H9 (cell line): ENCODE measurements at regions not wholly inside any gene's neighbourhood (a gene's known extent, or its start where the extent isn't known, plus 50 kb on each side); places are given as distances from the start of the nearest gene placed in this dataset.

Source experiments
- DNase-seq: peaks from one replicate; pipeline ENCODE4 v3.0.0-alpha.2; 2017
- H2AFZ ChIP-seq: one replicate; pipeline ENCODE4 v1.6.1; 2013; ENCODE audit warnings: mild to moderate bottlenecking, low read length, control low read depth, moderate library complexity
- H2AK5ac ChIP-seq: 2 replicates; pipeline ENCODE4 v1.6.1; 2013; ENCODE audit warnings: low read length, control low read depth, mixed read lengths; ENCODE audit not compliant: insufficient read length
- H2BK120ac ChIP-seq: one replicate; pipeline ENCODE4 v1.6.1; 2013; ENCODE audit warnings: low read depth, mild to moderate bottlenecking, low read length, control low read depth, inconsistent platforms; ENCODE audit not compliant: poor library complexity, severe bottlenecking
- H2BK12ac ChIP-seq: 2 replicates; pipeline ENCODE4 v1.6.1; 2013; ENCODE audit warnings: low read length, control low read depth, mixed read lengths, low read depth; ENCODE audit not compliant: insufficient read length
- H2BK15ac ChIP-seq: 2 replicates; pipeline ENCODE4 v1.6.1; 2013; ENCODE audit warnings: low read depth, low read length, control low read depth
- H2BK20ac ChIP-seq: one replicate; pipeline ENCODE4 v1.6.1; 2013; ENCODE audit warnings: low read depth, mild to moderate bottlenecking, low read length, control low read depth, inconsistent platforms; ENCODE audit not compliant: poor library complexity, severe bottlenecking
- H2BK5ac ChIP-seq: 2 replicates; pipeline ENCODE4 v1.6.1; 2013; ENCODE audit warnings: low read length, control low read depth, mixed read lengths; ENCODE audit not compliant: insufficient read length
- H3K14ac ChIP-seq: 2 replicates; pipeline ENCODE4 v1.6.1; 2013; ENCODE audit warnings: low read length, control low read depth; ENCODE audit not compliant: insufficient read depth
- H3K18ac ChIP-seq: 2 replicates; pipeline ENCODE4 v1.6.1; 2013; ENCODE audit warnings: low read depth, mild to moderate bottlenecking, mixed read lengths, low read length, control low read depth; ENCODE audit not compliant: insufficient read length
- H3K23ac ChIP-seq: 2 replicates; pipeline ENCODE4 v1.6.1; 2013; ENCODE audit warnings: low read length, control low read depth, mixed read lengths, low read depth; ENCODE audit not compliant: insufficient read length
- H3K23me2 ChIP-seq: 2 replicates; pipeline ENCODE4 v1.6.1; 2013; ENCODE audit warnings: low read depth, mild to moderate bottlenecking, mixed read lengths, low read length, control low read depth; ENCODE audit not compliant: insufficient read length, poor library complexity, severe bottlenecking
- H3K27ac ChIP-seq: 2 replicates; pipeline ENCODE4 v1.5.1; 2013; ENCODE audit warnings: low read length, control low read depth, mixed read lengths, low read depth; ENCODE audit not compliant: insufficient read length
- H3K27me3 ChIP-seq: 2 replicates; pipeline ENCODE4 v1.6.1; 2013; ENCODE audit warnings: low read length, control low read depth, inconsistent platforms; ENCODE audit not compliant: insufficient read depth
- H3K4ac ChIP-seq: 2 replicates; pipeline ENCODE4 v1.6.1; 2013; ENCODE audit warnings: low read depth, mild to moderate bottlenecking, control low read depth, inconsistent platforms, low read length, moderate library complexity
- H3K4me1 ChIP-seq: 2 replicates; pipeline ENCODE4 v1.6.1; 2013; ENCODE audit warnings: low read length, control low read depth, inconsistent platforms; ENCODE audit not compliant: insufficient read depth
- H3K4me2 ChIP-seq: 2 replicates; pipeline ENCODE4 v1.6.1; 2013; ENCODE audit warnings: low read length, control low read depth, mixed read lengths; ENCODE audit not compliant: insufficient read length, insufficient read depth
- H3K56ac ChIP-seq: 2 replicates; pipeline ENCODE4 v1.6.1; 2013; ENCODE audit warnings: low read depth, mild to moderate bottlenecking, mixed read lengths, low read length, control low read depth; ENCODE audit not compliant: insufficient read length
- H3K79me1 ChIP-seq: 2 replicates; pipeline ENCODE4 v1.6.1; 2013; ENCODE audit warnings: low read depth, mild to moderate bottlenecking, moderate library complexity, low read length, control low read depth, inconsistent platforms; ENCODE audit not compliant: insufficient read depth, poor library complexity, severe bottlenecking
- H3K79me2 ChIP-seq: 2 replicates; pipeline ENCODE4 v1.6.1; 2013; ENCODE audit warnings: low read length, control low read depth, inconsistent platforms; ENCODE audit not compliant: insufficient read depth
- H3K9ac ChIP-seq: 2 replicates; pipeline ENCODE4 v1.6.1; 2013; ENCODE audit warnings: low read length, control low read depth, mixed read lengths; ENCODE audit not compliant: insufficient read length; ENCODE audit errors: extremely low read depth
- H3K9me3 ChIP-seq: one replicate; pipeline ENCODE4 v1.6.1; 2013; ENCODE audit warnings: low read depth, low read length, inconsistent platforms; ENCODE audit not compliant: control insufficient read depth
- H3T11ph ChIP-seq: one replicate; pipeline ENCODE4 v1.6.1; 2013; ENCODE audit warnings: mild to moderate bottlenecking, low read length, control low read depth, inconsistent platforms
- H4K20me1 ChIP-seq: one replicate; pipeline ENCODE4 v1.6.1; 2013; ENCODE audit not compliant: control insufficient read depth, insufficient read length, insufficient read depth
- H4K5ac ChIP-seq: 2 replicates; pipeline ENCODE4 v1.6.1; 2013; ENCODE audit warnings: low read depth, mild to moderate bottlenecking, mixed read lengths, low read length, control low read depth; ENCODE audit not compliant: insufficient read length
- H4K8ac ChIP-seq: replicated peaks from 2 replicates; pipeline ENCODE4 v1.6.1; 2013; ENCODE audit warnings: low read length, control low read depth, mixed read lengths, low read depth; ENCODE audit not compliant: insufficient read length
- H4K91ac ChIP-seq: 2 replicates; pipeline ENCODE4 v1.6.1; 2013; ENCODE audit warnings: low read depth, mild to moderate bottlenecking, moderate library complexity, mixed read lengths, low read length, control low read depth; ENCODE audit not compliant: insufficient read length
- H3K27ac Mint-ChIP-seq, 3 experiments: 2 replicates in 2 of 3; 3 replicates in 1 of 3; pipeline ENCODE4 v1.8.0; 2020 to 2021; ENCODE audit warnings: mixed read lengths in 3 of 3, mild to moderate bottlenecking in 1 of 3, moderate library complexity in 1 of 3
- H3K27me3 Mint-ChIP-seq: 2 replicates; pipeline ENCODE4 v1.8.0; 2021; ENCODE audit warnings: low read depth, mild to moderate bottlenecking, moderate library complexity, mixed read lengths
- H3K36me3 Mint-ChIP-seq, 3 experiments: 2 replicates in 2 of 3; 3 replicates in 1 of 3; pipeline ENCODE4 v1.8.0; 2020 to 2021; ENCODE audit warnings: low read depth in 3 of 3, mixed read lengths in 3 of 3; ENCODE audit not compliant: insufficient read depth in 1 of 3
- H3K4me1 Mint-ChIP-seq, 2 experiments: 2 replicates each; pipeline ENCODE4 v1.8.0; 2020; ENCODE audit warnings: mixed read lengths in 2 of 2
- H3K4me3 Mint-ChIP-seq, 2 experiments: 2 replicates in 1 of 2; 3 replicates in 1 of 2; pipeline ENCODE4 v1.8.0; 2020 to 2021; ENCODE audit warnings: mild to moderate bottlenecking in 2 of 2, mixed read lengths in 2 of 2, moderate library complexity in 1 of 2
- H3K9me3 Mint-ChIP-seq, 2 experiments: 2 replicates in 1 of 2; 3 replicates in 1 of 2; pipeline ENCODE4 v1.8.0; 2020; ENCODE audit warnings: mild to moderate bottlenecking in 2 of 2, mixed read lengths in 2 of 2, moderate library complexity in 1 of 2
- WGBS: extraction: QIAGEN DNeasy Blood & Tissue Kit; methylation state at CpG from one replicate; pipeline ENCODE4 v1.1.7; 2013; ENCODE audit warnings: missing lambda C conversion rate, low lambda C conversion rate, mixed read lengths; ENCODE audit not compliant: insufficient read length; ENCODE audit errors: extremely low coverage; 5-methylcytosine and 5-hydroxymethylcytosine counted together
- TF ChIP-seq, protein P1 (sequence below): fragments of 200-600 bp; sonication (generic); conservative IDR thresholded peaks from 3 replicates; pipeline ENCODE4 v1.8.0; 2021; ENCODE audit warnings: antibody characterized with exemption, mild to moderate bottlenecking

DNA sequence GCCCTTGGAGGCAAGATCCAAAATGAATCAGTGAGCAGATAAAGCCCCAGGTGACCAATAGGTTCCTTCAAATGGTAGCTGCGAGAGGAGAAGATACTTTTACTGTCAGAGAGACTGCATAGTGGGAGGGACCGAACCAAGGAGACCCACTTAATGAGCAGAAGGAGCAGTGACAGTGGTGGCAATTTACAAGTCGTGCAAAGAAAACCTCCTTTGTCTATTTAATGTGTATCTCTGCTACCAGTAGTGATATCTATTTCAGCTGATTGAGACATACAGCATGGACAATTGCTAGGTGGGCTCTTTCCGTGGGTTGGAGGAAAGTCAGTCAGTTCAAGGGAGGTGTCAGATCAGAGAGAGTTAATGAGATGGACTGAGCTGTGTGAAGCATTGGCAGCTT lies 480.4 kb downstream of the GATA3 start:
- H3T11ph ChIP-seq, result no peak overlapping the region
- H3K9me3 ChIP-seq, result no peaks in the 10 kb centered on the region
- WGBS, result no CpG with 5 or more reads among the region's 4 CpGs
- H2BK12ac ChIP-seq, result no peak overlapping the region
- H2BK120ac ChIP-seq, result no peak overlapping the region
- no peaks in the 10 kb centered on the region for H3K79me1 ChIP-seq
- H3K4ac ChIP-seq, result no peak overlapping the region
- H4K91ac ChIP-seq, result no peak overlapping the region
- H2AK5ac ChIP-seq, result no peak overlapping the region
- no peak overlapping the region for H3K9ac ChIP-seq
- Mint-ChIP-seq H3K4me3 (no peak overlapping the region), H3K27ac (no peak overlapping the region), H3K27me3 (peaks cover 5% of the 10 kb centered on the region), H3K4me1 (no peaks in the 10 kb centered on the region), H3K9me3 (no peaks in the 10 kb centered on the region; a peak in 1 of 5 replicates), H3K36me3 (no peaks in the 10 kb centered on the region)
- H4K20me1 ChIP-seq, result no peaks in the 10 kb centered on the region
- H2BK5ac ChIP-seq, result no peak overlapping the region
- H3K27me3 ChIP-seq, result no peaks in the 10 kb centered on the region
- H3K18ac ChIP-seq, result no peak overlapping the region
- TF ChIP-seq, protein P1, sequence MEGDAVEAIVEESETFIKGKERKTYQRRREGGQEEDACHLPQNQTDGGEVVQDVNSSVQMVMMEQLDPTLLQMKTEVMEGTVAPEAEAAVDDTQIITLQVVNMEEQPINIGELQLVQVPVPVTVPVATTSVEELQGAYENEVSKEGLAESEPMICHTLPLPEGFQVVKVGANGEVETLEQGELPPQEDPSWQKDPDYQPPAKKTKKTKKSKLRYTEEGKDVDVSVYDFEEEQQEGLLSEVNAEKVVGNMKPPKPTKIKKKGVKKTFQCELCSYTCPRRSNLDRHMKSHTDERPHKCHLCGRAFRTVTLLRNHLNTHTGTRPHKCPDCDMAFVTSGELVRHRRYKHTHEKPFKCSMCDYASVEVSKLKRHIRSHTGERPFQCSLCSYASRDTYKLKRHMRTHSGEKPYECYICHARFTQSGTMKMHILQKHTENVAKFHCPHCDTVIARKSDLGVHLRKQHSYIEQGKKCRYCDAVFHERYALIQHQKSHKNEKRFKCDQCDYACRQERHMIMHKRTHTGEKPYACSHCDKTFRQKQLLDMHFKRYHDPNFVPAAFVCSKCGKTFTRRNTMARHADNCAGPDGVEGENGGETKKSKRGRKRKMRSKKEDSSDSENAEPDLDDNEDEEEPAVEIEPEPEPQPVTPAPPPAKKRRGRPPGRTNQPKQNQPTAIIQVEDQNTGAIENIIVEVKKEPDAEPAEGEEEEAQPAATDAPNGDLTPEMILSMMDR, result no peak
- no peak overlapping the region for H3K14ac ChIP-seq
- H3K4me1 ChIP-seq, result no peaks in the 10 kb centered on the region
- no peaks in the 10 kb centered on the region for H3K23me2 ChIP-seq
- no peak overlapping the region for H3K27ac ChIP-seq
- H3K56ac ChIP-seq, result no peak overlapping the region
- no peak overlapping the region for H4K5ac ChIP-seq
- H2BK20ac ChIP-seq, result no peak overlapping the region
- H3K23ac ChIP-seq, result no peak overlapping the region
- H4K8ac ChIP-seq, result no peak overlapping the region
- DNase-seq, result no peak
- no peaks in the 10 kb centered on the region for H3K79me2 ChIP-seq
- no peak overlapping the region for H2AFZ ChIP-seq
- H2BK15ac ChIP-seq, result no peak overlapping the region
- H3K4me2 ChIP-seq, result no peak overlapping the region
